ENCODE measurements at regions not wholly inside any gene's neighbourhood (a gene's known extent, or its start where the extent isn't known, plus 50 kb on each side); places are given as distances from the start of the nearest gene placed in this dataset.

DNA sequence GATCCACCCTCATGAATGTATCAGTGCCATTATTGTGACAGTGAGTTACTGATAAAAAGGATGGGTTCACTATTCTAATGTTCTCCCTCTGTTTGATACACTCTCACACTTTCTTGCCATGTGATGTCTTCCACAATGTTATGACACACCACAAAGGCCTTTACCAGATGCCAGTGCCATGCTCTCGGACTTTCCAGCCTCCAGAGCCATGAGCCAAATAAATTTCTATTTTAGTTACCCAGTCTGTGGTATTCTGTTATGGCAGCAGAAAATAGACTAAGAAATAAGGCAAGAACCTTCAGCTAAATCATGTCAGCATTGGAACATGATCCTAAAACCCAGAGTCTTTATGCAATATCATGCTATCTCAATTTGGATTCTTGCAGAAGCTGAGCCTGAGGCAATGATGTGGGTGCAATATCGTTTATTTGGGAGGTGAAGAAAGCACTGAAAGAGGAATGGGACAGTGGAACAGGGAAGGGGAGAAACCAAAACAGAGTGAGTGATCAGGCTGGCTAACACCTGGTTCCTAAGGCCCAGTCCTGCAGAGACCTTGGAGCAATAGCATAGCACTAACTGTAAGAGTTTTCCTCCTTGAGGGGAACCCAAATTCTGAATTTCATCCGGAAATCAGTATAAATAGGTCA is 130.4 kb upstream of the LRFN2 start:
- DNase-seq (ENCODE audit: low spot score): no peak
- in situ Hi-C loops (cut with MboI; ENCODE audit: low pct_unique_long_range_greater_than_20kb, low sequenced_read_pairs, unreplicated experiment): no loop called here
- TF ChIP-seq, protein P1, sequence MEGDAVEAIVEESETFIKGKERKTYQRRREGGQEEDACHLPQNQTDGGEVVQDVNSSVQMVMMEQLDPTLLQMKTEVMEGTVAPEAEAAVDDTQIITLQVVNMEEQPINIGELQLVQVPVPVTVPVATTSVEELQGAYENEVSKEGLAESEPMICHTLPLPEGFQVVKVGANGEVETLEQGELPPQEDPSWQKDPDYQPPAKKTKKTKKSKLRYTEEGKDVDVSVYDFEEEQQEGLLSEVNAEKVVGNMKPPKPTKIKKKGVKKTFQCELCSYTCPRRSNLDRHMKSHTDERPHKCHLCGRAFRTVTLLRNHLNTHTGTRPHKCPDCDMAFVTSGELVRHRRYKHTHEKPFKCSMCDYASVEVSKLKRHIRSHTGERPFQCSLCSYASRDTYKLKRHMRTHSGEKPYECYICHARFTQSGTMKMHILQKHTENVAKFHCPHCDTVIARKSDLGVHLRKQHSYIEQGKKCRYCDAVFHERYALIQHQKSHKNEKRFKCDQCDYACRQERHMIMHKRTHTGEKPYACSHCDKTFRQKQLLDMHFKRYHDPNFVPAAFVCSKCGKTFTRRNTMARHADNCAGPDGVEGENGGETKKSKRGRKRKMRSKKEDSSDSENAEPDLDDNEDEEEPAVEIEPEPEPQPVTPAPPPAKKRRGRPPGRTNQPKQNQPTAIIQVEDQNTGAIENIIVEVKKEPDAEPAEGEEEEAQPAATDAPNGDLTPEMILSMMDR (IDR thresholded peaks at IDR 0.05; ENCODE audit: extremely low read depth, insufficient read depth, missing control alignments): no peak

DNA sequence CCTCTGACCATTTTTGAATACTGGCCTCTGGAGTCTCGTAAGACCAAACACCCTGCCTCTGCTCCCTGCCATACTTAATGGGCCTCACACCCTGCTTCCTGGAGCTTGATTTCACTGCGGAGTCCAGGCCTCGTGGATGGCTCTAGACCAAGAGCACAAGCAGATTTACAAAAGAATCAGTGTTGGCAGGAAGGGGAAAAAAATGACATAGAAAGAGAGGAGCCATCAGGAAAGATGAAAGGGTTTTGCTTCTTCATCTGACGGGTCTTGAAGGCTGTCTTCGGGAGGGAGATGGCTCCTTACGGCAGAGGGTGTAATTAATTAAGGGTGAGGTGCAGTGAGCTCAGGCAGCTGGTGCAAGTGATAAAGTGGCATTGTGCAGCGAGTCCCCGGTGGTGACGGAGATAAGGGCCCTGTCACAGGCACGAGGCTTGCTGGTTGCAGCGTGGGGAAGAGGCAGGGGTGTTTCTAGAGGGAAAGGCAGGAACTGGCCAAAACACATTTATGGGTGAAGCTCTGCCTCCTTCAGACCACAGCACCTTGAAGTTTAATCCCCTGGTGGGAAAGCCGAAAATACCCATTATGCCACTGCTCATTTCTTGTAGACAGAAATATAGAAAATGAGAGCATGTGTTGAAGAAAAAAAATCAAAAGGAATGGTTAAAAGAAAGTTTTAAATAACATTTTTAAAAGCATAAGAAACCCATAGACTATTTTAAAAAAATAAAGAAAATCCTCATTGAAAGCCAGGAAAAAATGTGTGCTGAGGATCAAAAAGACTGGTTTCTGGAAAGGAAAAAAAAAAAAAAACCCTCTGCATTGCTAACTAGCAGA is 128.6 kb upstream of the LRFN2 start:
- TF ChIP-seq, protein P1 (IDR thresholded peaks at IDR 0.05; ENCODE audit: extremely low read depth, insufficient read depth, missing control alignments): no peak
- no peak for DNase-seq (ENCODE audit: low spot score)
- in situ Hi-C loops (cut with MboI; ENCODE audit: low pct_unique_long_range_greater_than_20kb, low sequenced_read_pairs, unreplicated experiment): no loop called here

DNA sequence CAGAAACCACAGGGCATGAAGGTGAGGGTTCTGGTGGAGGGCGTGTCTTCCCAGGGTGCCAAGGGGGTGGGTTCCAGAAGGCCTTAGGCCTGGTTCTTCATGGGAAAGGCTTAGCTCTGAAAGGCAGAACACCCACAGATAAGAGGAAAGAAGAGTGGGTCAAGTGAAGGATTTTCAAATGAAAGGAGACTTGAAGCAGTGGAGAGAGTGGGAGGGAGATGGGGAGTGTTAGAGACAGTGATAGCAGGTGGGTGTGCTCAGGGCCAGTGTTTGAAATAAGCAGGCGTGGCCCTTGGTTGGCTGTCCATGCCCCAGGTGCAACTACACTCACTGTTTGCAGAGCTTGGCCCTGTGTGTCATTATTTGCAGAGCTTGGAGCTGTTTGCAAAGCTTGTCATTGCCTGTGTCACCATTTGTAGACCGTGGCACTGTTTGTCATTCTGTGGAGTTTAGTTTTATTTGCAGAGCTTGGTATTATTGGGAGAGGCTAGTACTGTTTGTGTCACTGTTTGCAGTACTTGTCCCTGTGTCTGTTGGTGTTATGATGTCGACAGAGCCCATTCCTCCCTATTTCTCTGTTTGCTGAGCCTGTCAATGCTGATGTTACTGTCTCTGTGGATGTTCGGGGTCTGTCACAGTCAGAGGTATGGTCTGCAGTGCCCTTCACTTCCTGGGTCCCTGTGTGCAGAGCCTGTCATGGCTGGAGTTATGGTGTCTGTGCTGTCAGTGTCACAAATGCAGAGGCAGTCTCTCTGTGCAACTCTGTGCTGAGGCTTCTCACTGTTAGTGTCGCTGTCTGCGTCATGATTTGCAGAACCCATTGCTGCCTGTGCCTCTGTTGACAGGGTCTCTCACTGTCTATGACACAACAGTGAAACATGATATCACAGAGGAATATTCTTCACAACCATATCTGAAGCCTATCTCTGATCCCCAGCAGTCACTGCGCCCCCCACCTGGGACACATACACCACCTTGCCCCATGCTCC is 127.7 kb upstream of the LRFN2 start:
- in situ Hi-C loops (cut with MboI; ENCODE audit: low pct_unique_long_range_greater_than_20kb, low sequenced_read_pairs, unreplicated experiment): no loop called here
- TF ChIP-seq, protein P1 (IDR thresholded peaks at IDR 0.05; ENCODE audit: extremely low read depth, insufficient read depth, missing control alignments): no peak
- no peak for DNase-seq (ENCODE audit: low spot score)

DNA sequence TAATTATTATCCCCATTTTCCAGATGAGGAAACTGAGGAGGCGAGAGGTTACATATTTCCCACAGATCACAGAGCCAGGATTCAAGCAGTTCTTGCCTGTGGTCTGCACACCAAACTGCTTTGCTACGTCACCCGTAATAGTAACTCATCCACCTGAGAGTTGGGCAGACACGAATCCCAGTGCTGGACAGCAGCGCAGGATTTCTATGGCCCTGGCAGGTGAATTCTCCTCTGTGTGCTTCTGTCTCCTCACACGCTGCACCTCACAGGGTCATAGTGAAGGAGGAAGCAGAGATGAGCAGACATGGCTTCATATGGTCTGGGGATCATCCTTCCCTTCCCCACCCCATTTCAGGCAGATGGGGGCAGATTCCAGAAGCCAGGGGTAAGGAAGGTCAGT is 127.0 kb upstream of the LRFN2 start:
- TF ChIP-seq, protein P1 (IDR thresholded peaks at IDR 0.05; ENCODE audit: extremely low read depth, insufficient read depth, missing control alignments): no peak
- DNase-seq (ENCODE audit: low spot score): no peak
- in situ Hi-C loops (cut with MboI; ENCODE audit: low pct_unique_long_range_greater_than_20kb, low sequenced_read_pairs, unreplicated experiment): no loop called here

DNA sequence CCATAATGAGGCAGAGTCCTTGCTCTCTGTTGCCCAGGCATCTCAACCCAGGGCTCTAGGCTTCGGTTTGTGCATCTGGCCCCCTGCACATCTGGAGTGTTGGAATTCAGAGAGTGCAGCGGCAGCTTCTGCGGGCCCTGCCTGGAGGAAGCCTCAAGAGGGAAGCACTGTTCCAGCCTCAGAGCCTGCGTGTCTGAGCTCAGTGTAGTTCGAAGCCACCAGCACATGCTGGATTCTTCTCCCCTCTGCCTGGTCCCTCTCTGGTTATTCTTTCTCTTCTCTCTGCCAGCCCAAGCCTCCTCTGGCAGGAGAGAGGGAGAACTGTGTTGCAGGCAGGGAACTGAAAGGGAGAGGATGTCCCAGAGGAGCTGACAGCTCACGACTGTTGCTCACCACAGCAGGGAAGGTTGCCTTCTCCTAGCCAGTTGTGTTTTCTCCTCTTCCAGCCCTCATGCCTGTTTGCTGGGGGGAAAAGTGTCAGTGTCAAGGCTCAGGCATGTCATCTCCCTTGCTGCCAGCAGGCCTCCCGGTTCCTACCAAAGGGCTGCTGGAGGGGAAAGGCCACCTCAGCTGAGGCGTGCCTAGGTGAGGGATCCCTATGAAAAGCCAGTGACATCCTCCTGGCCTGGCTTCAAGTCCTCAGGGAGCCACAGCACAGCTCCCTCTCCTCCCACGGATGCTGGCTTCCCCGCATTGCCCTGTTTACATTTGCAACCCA is 126.0 kb upstream of the LRFN2 start:
- no peak for DNase-seq (ENCODE audit: low spot score)
- TF ChIP-seq, protein P1 (IDR thresholded peaks at IDR 0.05; ENCODE audit: extremely low read depth, insufficient read depth, missing control alignments): no peak
- in situ Hi-C loops (cut with MboI; ENCODE audit: low pct_unique_long_range_greater_than_20kb, low sequenced_read_pairs, unreplicated experiment): no loop called here
